ENCODE measurements at regions not wholly inside any gene's neighbourhood (a gene's known extent, or its start where the extent isn't known, plus 50 kb on each side); places are given as distances from the start of the nearest gene placed in this dataset.

- TF ChIP-seq YY1 (IDR thresholded peaks at IDR 0.05; ENCODE audit: insufficient read depth, insufficient read length): no peak
- TF ChIP-seq ZNF274 (IDR thresholded peaks at IDR 0.05; ENCODE audit: low read depth, low read length): no peak
These were observed 128.9 kb downstream of the ZFP64 start for GRCh38 chr20:52062452-52063209.

Measured in NT2/D1 (cell line).